Breast epithelium (tissue), 3 donors: ENCODE measurements at regions not wholly inside any gene's neighbourhood (a gene's known extent, or its start where the extent isn't known, plus 50 kb on each side); places are given as distances from the start of the nearest gene placed in this dataset.

Experiments
- POLR2A ChIP-seq: fragments of 450-650 bp; IDR thresholded peaks from one replicate; pipeline ENCODE4 v1.6.1; 2016; ENCODE audit warnings: antibody characterized with exemption, mild to moderate bottlenecking, moderate library complexity
- POLR2AphosphoS5 ChIP-seq, 3 donors: sonication (generic); formaldehyde crosslinking; IDR thresholded peaks; one replicate each; pipeline ENCODE4 v1.6.1; 2017; ENCODE audit warnings: antibody characterized with exemption in 3 of 3
- TF ChIP-seq, protein P1 (sequence below), 3 donors: fragments of 450-650 bp; IDR thresholded peaks; one replicate each; pipeline ENCODE4 v1.5.1; 2016 to 2017; ENCODE audit warnings: antibody characterized with exemption in 3 of 3, mild to moderate bottlenecking in 3 of 3, moderate library complexity in 3 of 3

DNA sequence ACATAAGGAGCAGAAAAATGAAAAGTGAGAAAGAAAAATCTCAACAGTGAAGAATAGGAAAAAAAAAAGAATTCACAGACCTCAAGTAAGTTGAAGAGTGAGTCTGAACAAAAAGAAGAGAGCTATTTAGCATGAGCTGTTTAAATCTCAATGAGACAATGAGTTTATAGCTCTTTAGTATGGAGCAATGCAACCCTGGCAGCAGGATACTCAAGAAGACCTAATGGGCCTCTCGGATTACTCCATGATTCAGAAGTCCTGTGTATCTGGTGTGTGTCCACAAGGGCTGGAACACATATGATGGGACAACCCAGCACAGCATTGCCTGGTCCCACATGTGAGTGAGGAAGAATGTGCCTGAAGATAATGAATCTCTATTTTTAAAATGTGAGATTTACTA lies 563.1 kb upstream of the INTU start:
- TF ChIP-seq, protein P1, sequence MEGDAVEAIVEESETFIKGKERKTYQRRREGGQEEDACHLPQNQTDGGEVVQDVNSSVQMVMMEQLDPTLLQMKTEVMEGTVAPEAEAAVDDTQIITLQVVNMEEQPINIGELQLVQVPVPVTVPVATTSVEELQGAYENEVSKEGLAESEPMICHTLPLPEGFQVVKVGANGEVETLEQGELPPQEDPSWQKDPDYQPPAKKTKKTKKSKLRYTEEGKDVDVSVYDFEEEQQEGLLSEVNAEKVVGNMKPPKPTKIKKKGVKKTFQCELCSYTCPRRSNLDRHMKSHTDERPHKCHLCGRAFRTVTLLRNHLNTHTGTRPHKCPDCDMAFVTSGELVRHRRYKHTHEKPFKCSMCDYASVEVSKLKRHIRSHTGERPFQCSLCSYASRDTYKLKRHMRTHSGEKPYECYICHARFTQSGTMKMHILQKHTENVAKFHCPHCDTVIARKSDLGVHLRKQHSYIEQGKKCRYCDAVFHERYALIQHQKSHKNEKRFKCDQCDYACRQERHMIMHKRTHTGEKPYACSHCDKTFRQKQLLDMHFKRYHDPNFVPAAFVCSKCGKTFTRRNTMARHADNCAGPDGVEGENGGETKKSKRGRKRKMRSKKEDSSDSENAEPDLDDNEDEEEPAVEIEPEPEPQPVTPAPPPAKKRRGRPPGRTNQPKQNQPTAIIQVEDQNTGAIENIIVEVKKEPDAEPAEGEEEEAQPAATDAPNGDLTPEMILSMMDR (IDR thresholded peaks at IDR 0.05), result no peak
- TF ChIP-seq POLR2AphosphoS5 (IDR thresholded peaks at IDR 0.05) (no peak), POLR2A (no peak)
